GM21737 (cell line): ENCODE measurements at regions not wholly inside any gene's neighbourhood (a gene's known extent, or its start where the extent isn't known, plus 50 kb on each side); places are given as distances from the start of the nearest gene placed in this dataset.

ENCODE experiments used
- ATAC-seq: cut with Tn5 transposase; IDR thresholded peaks from one replicate; pipeline ENCODE4 v1.9.1; 2021; ENCODE audit warnings: mild to moderate bottlenecking, moderate library complexity; ENCODE audit not compliant: unreplicated experiment

GRCh38 chr12:42812871-42813270, 223.3 kb upstream of the PRICKLE1 start:
- no peak for ATAC-seq

- no peak for ATAC-seq
Measured at GRCh38 chr12:42812086-42812485, 222.5 kb upstream of the PRICKLE1 start.

GRCh38 chr12:42810006-42810405, 220.5 kb upstream of the PRICKLE1 start:
- no peak for ATAC-seq

- ATAC-seq = no peak
Measured at GRCh38 chr12:42809226-42809625, 219.7 kb upstream of the PRICKLE1 start.

- no peak for ATAC-seq
Measured at GRCh38 chr12:42807766-42808165, 218.2 kb upstream of the PRICKLE1 start.

GRCh38 chr12:42807251-42807650, 217.7 kb upstream of the PRICKLE1 start:
- ATAC-seq = no peak

- no peak for ATAC-seq
Measured at GRCh38 chr12:42804928-42805327, 215.4 kb upstream of the PRICKLE1 start.

GRCh38 chr12:42802785-42803189, 213.2 kb upstream of the PRICKLE1 start:
- no peak for ATAC-seq

GRCh38 chr12:42801271-42801670, 211.7 kb upstream of the PRICKLE1 start:
- no peak for ATAC-seq

GRCh38 chr12:42799966-42800365, 210.4 kb upstream of the PRICKLE1 start:
- ATAC-seq = no peak

GRCh38 chr12:42798811-42799438, 209.4 kb upstream of the PRICKLE1 start:
- no peak for ATAC-seq

- ATAC-seq = no peak
Measured at GRCh38 chr12:42794806-42795205, 205.3 kb upstream of the PRICKLE1 start.

- ATAC-seq = no peak
Measured at GRCh38 chr12:42793166-42793565, 203.6 kb upstream of the PRICKLE1 start.

- ATAC-seq = no peak
Measured at GRCh38 chr12:42792265-42792664, 202.7 kb upstream of the PRICKLE1 start.

- no peak for ATAC-seq
Measured at GRCh38 chr12:42791399-42791798, 201.9 kb upstream of the PRICKLE1 start.

- ATAC-seq = no peak
Measured at GRCh38 chr12:42790761-42791151, 201.2 kb upstream of the PRICKLE1 start.

GRCh38 chr12:42789808-42790760, 200.5 kb upstream of the PRICKLE1 start:
- ATAC-seq = no peak

GRCh38 chr12:42786400-42787148, 197.0 kb upstream of the PRICKLE1 start:
- no peak for ATAC-seq

- no peak for ATAC-seq
Measured at GRCh38 chr12:42785944-42786343, 196.4 kb upstream of the PRICKLE1 start.

- ATAC-seq = no peak
Measured at GRCh38 chr12:42780671-42781070, 191.1 kb upstream of the PRICKLE1 start.

GRCh38 chr12:42779186-42779859, 189.8 kb upstream of the PRICKLE1 start:
- no peak for ATAC-seq
